Liver (tissue), 8 donors: ENCODE measurements at regions not wholly inside any gene's neighbourhood (a gene's known extent, or its start where the extent isn't known, plus 50 kb on each side); places are given as distances from the start of the nearest gene placed in this dataset.

Source experiments
- DNase-seq: peaks from one replicate; pipeline ENCODE4 v3.0.0-alpha.2; 2017; ENCODE audit warnings: low spot score
- H3K27ac ChIP-seq, 2 donors: one replicate each; pipeline ENCODE4 v1.7.0; 2013; ENCODE audit warnings: inconsistent platforms in 2 of 2, low read length in 2 of 2, control low read depth in 1 of 2, low read depth in 1 of 2, mild to moderate bottlenecking in 1 of 2
- H3K27me3 ChIP-seq, 4 donors: one replicate each; pipeline versions ENCODE4 v1.6.1 to v1.7.0; 2013; ENCODE audit warnings: low read length in 3 of 4, inconsistent platforms in 1 of 4, mild to moderate bottlenecking in 1 of 4, moderate library complexity in 1 of 4; ENCODE audit not compliant: control insufficient read depth in 4 of 4, insufficient read depth in 4 of 4
- H3K36me3 ChIP-seq, 4 donors: one replicate each; pipeline versions ENCODE4 v1.6.1 to v1.7.0; 2013; ENCODE audit warnings: low read length in 3 of 4, mild to moderate bottlenecking in 3 of 4, low read depth in 1 of 4, moderate library complexity in 1 of 4; ENCODE audit not compliant: control insufficient read depth in 4 of 4, insufficient read depth in 3 of 4
- H3K4me1 ChIP-seq, 4 donors: one replicate each; pipeline versions ENCODE4 v1.6.1 to v1.7.0; 2013; ENCODE audit warnings: low read length in 3 of 4, mild to moderate bottlenecking in 3 of 4, moderate library complexity in 1 of 4; ENCODE audit not compliant: control insufficient read depth in 4 of 4, insufficient read depth in 4 of 4
- H3K4me3 ChIP-seq, 3 donors: one replicate each; pipeline versions ENCODE4 v1.6.1 to v1.7.0; 2013; ENCODE audit warnings: low read length in 3 of 3, control low read depth in 1 of 3, low read depth in 1 of 3, mild to moderate bottlenecking in 1 of 3
- H3K9ac ChIP-seq, 2 donors: one replicate each; pipeline ENCODE4 v1.7.0; 2013; ENCODE audit warnings: low read length in 2 of 2, mild to moderate bottlenecking in 2 of 2, moderate library complexity in 2 of 2, control low read depth in 1 of 2, low read depth in 1 of 2
- H3K9me3 ChIP-seq, 4 donors: one replicate each; pipeline versions ENCODE4 v1.6.1 to v1.7.0; 2013; ENCODE audit warnings: low read length in 3 of 4; ENCODE audit not compliant: control insufficient read depth in 4 of 4
- CTCF ChIP-seq: fragments of 150-350 bp; IDR thresholded peaks from 2 replicates; pipeline ENCODE4 v1.5.1; 2017; ENCODE audit warnings: improper control_type of control experiment, low read depth, low read length; ENCODE audit not compliant: missing input control
- EGR1 ChIP-seq, 2 donors: IDR thresholded peaks; 2 replicates each; pipeline ENCODE4 v1.6.1; 2016 to 2018; ENCODE audit warnings: antibody characterized with exemption in 2 of 2, low read depth in 2 of 2
- FOXA1 ChIP-seq: IDR thresholded peaks from 2 replicates; pipeline ENCODE4 v1.6.1; 2016; ENCODE audit warnings: antibody characterized with exemption
- FOXA2 ChIP-seq: IDR thresholded peaks from 2 replicates; pipeline ENCODE4 v1.6.1; 2016; ENCODE audit warnings: antibody characterized with exemption
- GABPA ChIP-seq, 2 donors: IDR thresholded peaks in 1 of 2; conservative IDR thresholded peaks in 1 of 2; 2 replicates each; pipeline ENCODE4 v1.6.1; 2016; ENCODE audit warnings: antibody characterized with exemption in 2 of 2, mild to moderate bottlenecking in 1 of 2, moderate library complexity in 1 of 2
- HNF4A ChIP-seq, 2 donors: conservative IDR thresholded peaks; 2 replicates each; pipeline ENCODE4 v1.6.1; 2016; ENCODE audit warnings: antibody characterized with exemption in 2 of 2, mild to moderate bottlenecking in 2 of 2
- HNF4G ChIP-seq: IDR thresholded peaks from 2 replicates; pipeline ENCODE4 v1.6.1; 2016; ENCODE audit warnings: antibody characterized with exemption
- JUND ChIP-seq, 2 donors: IDR thresholded peaks; 2 replicates each; pipeline ENCODE4 v1.6.1; 2016; ENCODE audit warnings: antibody characterized with exemption in 2 of 2
- MAX ChIP-seq: IDR thresholded peaks from 2 replicates; pipeline ENCODE4 v1.6.1; 2016; ENCODE audit warnings: antibody characterized with exemption
- NR2F2 ChIP-seq: IDR thresholded peaks from 2 replicates; pipeline ENCODE4 v1.6.1; 2016; ENCODE audit warnings: antibody characterized with exemption
- RAD21 ChIP-seq, 2 donors: IDR thresholded peaks; 2 replicates each; pipeline ENCODE4 v1.6.1; 2016; ENCODE audit warnings: antibody characterized with exemption in 2 of 2, mild to moderate bottlenecking in 2 of 2
- REST ChIP-seq: IDR thresholded peaks from 2 replicates; pipeline ENCODE4 v1.6.1; 2016; ENCODE audit warnings: antibody characterized with exemption, mild to moderate bottlenecking
- RXRA ChIP-seq, 2 donors: IDR thresholded peaks; 2 replicates each; pipeline ENCODE4 v1.6.1; 2017 to 2018; ENCODE audit warnings: antibody characterized with exemption in 2 of 2, mild to moderate bottlenecking in 1 of 2
- SP1 ChIP-seq: IDR thresholded peaks from 2 replicates; pipeline ENCODE4 v1.6.1; 2018; ENCODE audit warnings: antibody characterized with exemption, mild to moderate bottlenecking
- TAF1 ChIP-seq: conservative IDR thresholded peaks from 2 replicates; pipeline ENCODE4 v1.6.1; 2016; ENCODE audit warnings: antibody characterized with exemption, mild to moderate bottlenecking
- YY1 ChIP-seq: IDR thresholded peaks from 2 replicates; pipeline ENCODE4 v1.6.1; 2016; ENCODE audit warnings: antibody characterized with exemption, mild to moderate bottlenecking
- WGBS: extraction: QIAGEN DNeasy Blood & Tissue Kit; methylation state at CpG from one replicate; pipeline ENCODE4 v1.1.7; 2013; 5-methylcytosine and 5-hydroxymethylcytosine counted together
- TF ChIP-seq, protein P1 (sequence below): IDR thresholded peaks from 2 replicates; pipeline ENCODE4 v1.6.1; 2016; ENCODE audit warnings: antibody characterized with exemption
- TF ChIP-seq, protein P2 (sequence below): IDR thresholded peaks from 2 replicates; pipeline ENCODE4 v1.6.1; 2016; ENCODE audit warnings: antibody characterized with exemption
- donor health status: healthy.
- donor health status: healthy.
- donor health status: healthy.
- donor health status: healthy.
- donor health status: healthy.

- 91% methylated on average over 11 of the region's 11 CpGs for WGBS
- TF ChIP-seq RXRA (IDR thresholded peaks at IDR 0.05) (no peak), JUND (IDR thresholded peaks at IDR 0.05) (no peak), SP1 (no peak)
- TF ChIP-seq, protein P1, sequence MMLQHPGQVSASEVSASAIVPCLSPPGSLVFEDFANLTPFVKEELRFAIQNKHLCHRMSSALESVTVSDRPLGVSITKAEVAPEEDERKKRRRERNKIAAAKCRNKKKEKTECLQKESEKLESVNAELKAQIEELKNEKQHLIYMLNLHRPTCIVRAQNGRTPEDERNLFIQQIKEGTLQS, result no peak
- H3K9me3 ChIP-seq, result no peaks in the 10 kb centered on the region
- H3K27me3 ChIP-seq, result no peaks in the 10 kb centered on the region
- no peak overlapping the region for H3K9ac ChIP-seq
- no peak for DNase-seq
- no peaks in the 10 kb centered on the region for H3K4me1 ChIP-seq
- H3K36me3 ChIP-seq, result no peaks in the 10 kb centered on the region
- no peak overlapping the region for H3K4me3 ChIP-seq
- no peak overlapping the region for H3K27ac ChIP-seq
These were observed 74.3 kb downstream of the PTGR3 start for GRCh38 chr18:75134611-75134975.

DNA sequence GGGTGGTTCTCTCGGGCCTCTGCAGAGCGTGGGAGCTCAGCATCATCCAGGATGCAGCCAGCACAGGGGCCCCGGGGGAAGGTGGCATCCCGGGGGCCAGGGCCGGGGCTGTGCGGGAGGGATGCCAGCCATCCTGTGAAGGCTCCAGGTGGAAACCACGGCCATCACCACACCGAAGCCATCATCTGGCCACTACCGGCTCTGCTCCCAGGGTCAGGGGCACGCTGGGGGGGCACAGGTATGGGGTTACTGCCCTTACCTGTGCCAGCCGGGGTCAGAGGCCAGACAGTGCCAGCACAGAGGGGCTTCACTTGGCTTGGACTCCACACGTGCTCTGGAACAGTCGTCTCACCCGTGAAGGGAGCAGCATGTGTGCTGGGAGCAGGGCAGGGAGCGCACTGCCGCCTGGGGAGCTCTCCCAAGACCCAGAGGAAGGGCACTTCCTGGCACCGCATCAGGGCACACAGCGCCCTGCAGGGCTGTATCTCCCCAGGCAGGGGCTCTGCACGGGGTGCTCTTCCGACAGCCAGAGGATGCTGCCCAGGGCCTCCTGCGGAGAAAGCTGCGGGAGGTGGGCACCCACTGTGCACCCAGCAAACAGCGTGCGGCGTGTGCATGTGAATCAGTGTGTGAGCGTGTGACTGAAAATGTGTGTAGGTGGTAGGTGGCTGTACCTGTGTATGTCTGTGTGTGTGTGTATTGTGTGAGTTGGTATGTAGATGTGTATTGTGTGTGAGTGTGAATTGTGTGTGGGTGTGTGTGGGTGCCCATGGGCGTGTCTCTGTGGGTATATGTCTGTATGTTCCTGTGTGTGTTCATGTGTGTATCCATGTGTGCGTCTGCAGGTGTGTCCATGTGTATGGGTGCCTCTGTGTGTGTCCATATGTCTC is 75.0 kb downstream of the PTGR3 start:
- peak; percentile 26 for DNase-seq
- Histone ChIP-seq H3K36me3 (no peaks in the 10 kb centered on the region), H3K9me3 (no peaks in the 10 kb centered on the region), H3K4me1 (no peaks in the 10 kb centered on the region), H3K9ac (no peak overlapping the region), H3K27me3 (no peaks in the 10 kb centered on the region), H3K4me3 (no peak overlapping the region), H3K27ac (no peak overlapping the region)
- TF ChIP-seq RAD21 (IDR thresholded peaks at IDR 0.05) (no peak), NR2F2 (no peak)
- WGBS, result 90% methylated on average over 28 of the region's 28 CpGs

DNA sequence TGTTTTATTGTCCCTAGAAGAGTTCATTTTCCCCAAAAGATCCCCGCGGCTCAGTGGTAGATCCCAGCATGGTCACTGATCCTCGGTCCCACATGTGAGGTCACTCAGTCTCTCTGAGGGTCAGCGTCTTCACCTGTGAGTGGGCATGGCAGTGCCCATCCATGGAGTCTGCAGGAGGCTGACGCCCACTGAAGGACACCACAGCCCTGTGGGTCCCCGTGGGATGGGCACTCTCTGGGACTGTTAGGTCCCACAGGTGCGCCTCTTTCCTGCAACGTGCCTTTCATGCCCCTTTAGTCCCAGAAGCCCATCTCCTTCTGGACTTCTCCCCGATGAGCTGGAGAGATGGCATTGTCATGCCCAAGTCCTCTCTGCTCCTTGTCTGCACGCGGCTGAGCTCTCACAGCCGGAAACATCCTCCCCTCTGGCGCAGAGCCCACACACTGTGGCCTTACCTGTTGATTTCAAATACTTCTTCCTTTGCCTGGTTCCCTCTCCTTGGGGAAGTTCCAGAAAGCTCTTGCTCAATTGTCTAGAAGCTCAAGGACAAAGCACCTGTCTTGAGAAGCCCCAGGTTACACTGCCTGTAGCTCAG is 75.9 kb downstream of the PTGR3 start:
- H3K27me3 ChIP-seq, result no peaks in the 10 kb centered on the region
- no peak overlapping the region for H3K4me3 ChIP-seq
- no peak overlapping the region for H3K27ac ChIP-seq
- TF ChIP-seq CTCF (no peak), YY1 (no peak), JUND (IDR thresholded peaks at IDR 0.05) (no peak), HNF4G (no peak), MAX (no peak), EGR1 (IDR thresholded peaks at IDR 0.05; ENCODE audit: low read depth in 2 of 2) (no peak), SP1 (no peak), HNF4A (conservative IDR thresholded peaks at IDR 0.05) (no peak), RXRA (IDR thresholded peaks at IDR 0.05) (no peak), FOXA1 (no peak), FOXA2 (no peak), REST (no peak), GABPA (IDR thresholded peaks at IDR 0.05 in 1 of 2, conservative IDR thresholded peaks at IDR 0.05 in 1 of 2) (no peak), RAD21 (IDR thresholded peaks at IDR 0.05) (no peak), TAF1 (no peak), NR2F2 (no peak)
- TF ChIP-seq, protein P1, result no peak
- TF ChIP-seq, protein P2, sequence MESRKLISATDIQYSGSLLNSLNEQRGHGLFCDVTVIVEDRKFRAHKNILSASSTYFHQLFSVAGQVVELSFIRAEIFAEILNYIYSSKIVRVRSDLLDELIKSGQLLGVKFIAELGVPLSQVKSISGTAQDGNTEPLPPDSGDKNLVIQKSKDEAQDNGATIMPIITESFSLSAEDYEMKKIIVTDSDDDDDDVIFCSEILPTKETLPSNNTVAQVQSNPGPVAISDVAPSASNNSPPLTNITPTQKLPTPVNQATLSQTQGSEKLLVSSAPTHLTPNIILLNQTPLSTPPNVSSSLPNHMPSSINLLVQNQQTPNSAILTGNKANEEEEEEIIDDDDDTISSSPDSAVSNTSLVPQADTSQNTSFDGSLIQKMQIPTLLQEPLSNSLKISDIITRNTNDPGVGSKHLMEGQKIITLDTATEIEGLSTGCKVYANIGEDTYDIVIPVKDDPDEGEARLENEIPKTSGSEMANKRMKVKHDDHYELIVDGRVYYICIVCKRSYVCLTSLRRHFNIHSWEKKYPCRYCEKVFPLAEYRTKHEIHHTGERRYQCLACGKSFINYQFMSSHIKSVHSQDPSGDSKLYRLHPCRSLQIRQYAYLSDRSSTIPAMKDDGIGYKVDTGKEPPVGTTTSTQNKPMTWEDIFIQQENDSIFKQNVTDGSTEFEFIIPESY, result no peak
- H3K36me3 ChIP-seq, result no peaks in the 10 kb centered on the region
- no peak overlapping the region for H3K9ac ChIP-seq
- no peaks in the 10 kb centered on the region for H3K4me1 ChIP-seq
- no peaks in the 10 kb centered on the region for H3K9me3 ChIP-seq
- 85% methylated on average over 13 of the region's 13 CpGs for WGBS
- DNase-seq, result no peak
